SU-DHL-6 (cell line): ENCODE measurements at regions not wholly inside any gene's neighbourhood (a gene's known extent, or its start where the extent isn't known, plus 50 kb on each side); places are given as distances from the start of the nearest gene placed in this dataset.

Experiments
- EZH2phosphoT487 ChIP-seq: fragments of 200-600 bp; sonication (generic), shearing (Covaris generic); conservative IDR thresholded peaks from 2 replicates; pipeline ENCODE4 v1.6.1; 2018; ENCODE audit warnings: mild to moderate bottlenecking, antibody characterized with exemption, low read length, moderate library complexity, mixed read lengths
- TF ChIP-seq, protein P1 (sequence below): fragments of 200-600 bp; sonication (generic); IDR thresholded peaks from one replicate; pipeline ENCODE4 v1.5.1; 2017; ENCODE audit warnings: antibody characterized with exemption, mild to moderate bottlenecking, low read length, moderate library complexity; ENCODE audit not compliant: insufficient read depth, poor library complexity, severe bottlenecking

GRCh38 chr1:88612773-88613172, 71.3 kb upstream of the PKN2 start:
- TF ChIP-seq, protein P1, sequence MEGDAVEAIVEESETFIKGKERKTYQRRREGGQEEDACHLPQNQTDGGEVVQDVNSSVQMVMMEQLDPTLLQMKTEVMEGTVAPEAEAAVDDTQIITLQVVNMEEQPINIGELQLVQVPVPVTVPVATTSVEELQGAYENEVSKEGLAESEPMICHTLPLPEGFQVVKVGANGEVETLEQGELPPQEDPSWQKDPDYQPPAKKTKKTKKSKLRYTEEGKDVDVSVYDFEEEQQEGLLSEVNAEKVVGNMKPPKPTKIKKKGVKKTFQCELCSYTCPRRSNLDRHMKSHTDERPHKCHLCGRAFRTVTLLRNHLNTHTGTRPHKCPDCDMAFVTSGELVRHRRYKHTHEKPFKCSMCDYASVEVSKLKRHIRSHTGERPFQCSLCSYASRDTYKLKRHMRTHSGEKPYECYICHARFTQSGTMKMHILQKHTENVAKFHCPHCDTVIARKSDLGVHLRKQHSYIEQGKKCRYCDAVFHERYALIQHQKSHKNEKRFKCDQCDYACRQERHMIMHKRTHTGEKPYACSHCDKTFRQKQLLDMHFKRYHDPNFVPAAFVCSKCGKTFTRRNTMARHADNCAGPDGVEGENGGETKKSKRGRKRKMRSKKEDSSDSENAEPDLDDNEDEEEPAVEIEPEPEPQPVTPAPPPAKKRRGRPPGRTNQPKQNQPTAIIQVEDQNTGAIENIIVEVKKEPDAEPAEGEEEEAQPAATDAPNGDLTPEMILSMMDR = no peak
- no peak for TF ChIP-seq EZH2phosphoT487
